Gastrocnemius medialis (tissue), 4 donors: ENCODE measurements at regions not wholly inside any gene's neighbourhood (a gene's known extent, or its start where the extent isn't known, plus 50 kb on each side); places are given as distances from the start of the nearest gene placed in this dataset.

Source experiments
- ATAC-seq, 2 donors: fragments of 150-250 bp; one replicate each; pipeline ENCODE4 v1.9.1; 2016
- DNase-seq, 2 donors: peaks; one replicate each; pipeline ENCODE4 v3.0.0-alpha.2; 2019
- H3K27ac ChIP-seq, 4 donors: fragments of 200-600 bp; sonication (generic); 1 replicate in 1 of 4; 2 replicates in 3 of 4; pipeline ENCODE4 v1.5.1; 2016 to 2018; ENCODE audit warnings: mild to moderate bottlenecking in 2 of 4, moderate library complexity in 1 of 4
- H3K27me3 ChIP-seq, 3 donors: fragments of 200-600 bp; sonication (generic) in 2 of 3; 1 replicate in 1 of 3; 2 replicates in 2 of 3; pipeline versions ENCODE4 v1.5.1 to v1.6.0; 2016 to 2019; ENCODE audit warnings: mild to moderate bottlenecking in 1 of 3, moderate library complexity in 1 of 3
- H3K36me3 ChIP-seq, 2 donors: fragments of 200-600 bp; sonication (generic) in 1 of 2; one replicate each; pipeline ENCODE4 v1.5.1; 2017 to 2018
- H3K4me1 ChIP-seq, 2 donors: fragments of 200-600 bp; sonication (generic) in 1 of 2; one replicate each; pipeline ENCODE4 v1.5.1; 2016 to 2017; ENCODE audit warnings: mild to moderate bottlenecking in 2 of 2
- H3K4me3 ChIP-seq, 4 donors: fragments of 200-600 bp; sonication (generic) in 3 of 4; 1 replicate in 1 of 4; 2 replicates in 3 of 4; pipeline ENCODE4 v1.5.1; 2016 to 2019; ENCODE audit warnings: mild to moderate bottlenecking in 2 of 4
- H3K9me3 ChIP-seq, 3 donors: fragments of 200-600 bp; sonication (generic) in 2 of 3; 1 replicate in 1 of 3; 2 replicates in 2 of 3; pipeline ENCODE4 v1.5.1; 2016 to 2019
- POLR2A ChIP-seq, 2 donors: fragments of 450-650 bp; IDR thresholded peaks; one replicate each; pipeline ENCODE4 v1.6.1; 2017; ENCODE audit warnings: antibody characterized with exemption in 2 of 2, mild to moderate bottlenecking in 2 of 2, moderate library complexity in 2 of 2
- in situ Hi-C, 4 donors: fragments of 200-750 bp; cut with MboI; loops; one replicate each; pipeline versions ENCODE4 v1.15.0 to v1.8.0; 2017; ENCODE audit warnings: low sequenced_read_pairs in 4 of 4
- intact Hi-C: fragments of 100-400 bp; cut with DNase I; formaldehyde crosslinking; loops from one replicate; pipeline ENCODE4 v1.15.1; 2023; ENCODE audit warnings: low total_unique reads
- TF ChIP-seq, protein P1 (sequence below), 5 experiments: fragments of 450-650 bp in 3 of 5; fragments of 200-600 bp in 2 of 5; sonication (generic) in 2 of 5; IDR thresholded peaks in 4 of 5; conservative IDR thresholded peaks in 1 of 5; 1 replicate in 4 of 5; 2 replicates in 1 of 5; pipeline ENCODE4 v1.5.1; 2016 to 2019; ENCODE audit warnings: antibody characterized with exemption in 5 of 5, mild to moderate bottlenecking in 3 of 5, moderate library complexity in 3 of 5

DNA sequence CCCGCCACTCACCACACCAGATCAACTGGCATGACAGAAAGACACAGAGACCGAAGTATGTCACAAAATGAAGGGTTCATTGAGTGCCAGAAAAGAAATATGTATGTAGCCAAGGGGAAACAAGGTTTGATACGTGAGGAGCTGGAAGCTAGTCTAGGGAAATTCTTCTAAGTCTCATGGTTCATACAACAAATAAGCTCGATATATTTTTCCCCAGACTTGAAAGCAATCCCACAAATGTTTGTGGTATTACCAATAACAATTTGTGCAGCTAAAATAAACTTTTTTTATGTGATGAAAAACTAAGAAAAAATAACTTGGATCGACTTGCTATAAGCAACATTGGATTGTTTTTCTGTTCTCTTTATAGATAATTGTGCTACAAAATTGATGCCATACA is 777.0 kb downstream of the TSN start:
- DNase-seq (no peak), ATAC-seq (no peak)
- H3K36me3 ChIP-seq, result no peaks in the 10 kb centered on the region
- no peak for TF ChIP-seq POLR2A (IDR thresholded peaks at IDR 0.05)
- TF ChIP-seq, protein P1, sequence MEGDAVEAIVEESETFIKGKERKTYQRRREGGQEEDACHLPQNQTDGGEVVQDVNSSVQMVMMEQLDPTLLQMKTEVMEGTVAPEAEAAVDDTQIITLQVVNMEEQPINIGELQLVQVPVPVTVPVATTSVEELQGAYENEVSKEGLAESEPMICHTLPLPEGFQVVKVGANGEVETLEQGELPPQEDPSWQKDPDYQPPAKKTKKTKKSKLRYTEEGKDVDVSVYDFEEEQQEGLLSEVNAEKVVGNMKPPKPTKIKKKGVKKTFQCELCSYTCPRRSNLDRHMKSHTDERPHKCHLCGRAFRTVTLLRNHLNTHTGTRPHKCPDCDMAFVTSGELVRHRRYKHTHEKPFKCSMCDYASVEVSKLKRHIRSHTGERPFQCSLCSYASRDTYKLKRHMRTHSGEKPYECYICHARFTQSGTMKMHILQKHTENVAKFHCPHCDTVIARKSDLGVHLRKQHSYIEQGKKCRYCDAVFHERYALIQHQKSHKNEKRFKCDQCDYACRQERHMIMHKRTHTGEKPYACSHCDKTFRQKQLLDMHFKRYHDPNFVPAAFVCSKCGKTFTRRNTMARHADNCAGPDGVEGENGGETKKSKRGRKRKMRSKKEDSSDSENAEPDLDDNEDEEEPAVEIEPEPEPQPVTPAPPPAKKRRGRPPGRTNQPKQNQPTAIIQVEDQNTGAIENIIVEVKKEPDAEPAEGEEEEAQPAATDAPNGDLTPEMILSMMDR (IDR thresholded peaks at IDR 0.05 in 4 of 5, conservative IDR thresholded peaks at IDR 0.05 in 1 of 5), result no peak
- H3K27me3 ChIP-seq, result no peaks in the 10 kb centered on the region
- H3K4me1 ChIP-seq, result no peaks in the 10 kb centered on the region
- no peaks in the 10 kb centered on the region for H3K9me3 ChIP-seq
- in situ Hi-C loops (no loop called here), intact Hi-C loops (no loop called here)
- H3K27ac ChIP-seq, result no peak overlapping the region
- no peak overlapping the region for H3K4me3 ChIP-seq

DNA sequence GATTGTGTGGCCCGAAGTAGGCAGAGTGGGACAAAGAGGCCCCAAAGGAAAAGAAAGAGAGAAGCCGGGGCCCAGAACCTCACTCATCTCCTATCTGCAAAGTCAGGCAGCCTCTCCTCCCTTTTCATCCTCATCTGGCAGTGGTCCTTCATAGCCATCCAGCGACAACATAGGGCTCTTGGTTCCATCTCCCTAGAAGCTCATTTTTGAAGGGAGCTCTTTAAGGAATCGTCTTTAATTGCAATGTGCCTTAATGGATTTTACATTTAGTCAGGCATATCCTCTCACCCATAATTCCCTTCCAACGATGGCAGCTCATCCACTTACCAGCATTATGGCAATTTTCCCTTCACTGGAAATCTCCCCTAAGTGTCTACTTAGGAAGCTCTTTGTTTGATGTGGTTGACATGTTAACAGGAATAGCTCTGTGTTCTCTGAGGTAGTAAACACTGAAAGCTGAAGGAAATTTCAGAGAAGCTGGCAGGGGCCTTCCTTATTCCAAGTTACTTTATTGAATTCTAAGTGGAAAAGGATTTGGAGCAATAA is 780.6 kb downstream of the TSN start:
- ATAC-seq (no peak), DNase-seq (no peak)
- Histone ChIP-seq H3K36me3 (no peaks in the 10 kb centered on the region), H3K27me3 (no peaks in the 10 kb centered on the region), H3K9me3 (no peaks in the 10 kb centered on the region), H3K27ac (no peak overlapping the region), H3K4me1 (no peaks in the 10 kb centered on the region), H3K4me3 (no peak overlapping the region)
- TF ChIP-seq POLR2A (IDR thresholded peaks at IDR 0.05), result no peak
- TF ChIP-seq, protein P1 (IDR thresholded peaks at IDR 0.05 in 4 of 5, conservative IDR thresholded peaks at IDR 0.05 in 1 of 5), result no peak
- intact Hi-C loops, result no loop called here
- in situ Hi-C loops, result no loop called here

DNA sequence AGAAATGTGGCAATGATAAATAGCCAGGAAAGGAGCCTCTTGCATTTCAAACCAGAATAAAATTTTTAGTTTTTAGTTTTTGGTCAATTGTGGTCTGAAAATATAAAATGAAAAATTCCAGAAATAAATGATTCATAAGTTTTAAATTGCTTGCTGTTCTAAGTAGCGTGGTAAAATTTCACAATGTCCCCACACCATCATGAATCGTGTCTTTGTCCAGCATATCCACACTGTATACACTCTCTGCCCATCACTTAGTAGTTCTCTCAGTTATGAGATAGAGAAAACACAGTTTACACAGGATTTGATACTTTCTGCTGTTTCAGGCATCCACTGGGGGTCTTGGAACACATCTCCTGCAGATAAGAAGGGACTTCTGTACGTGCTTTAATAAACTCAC is 783.9 kb downstream of the TSN start:
- TF ChIP-seq, protein P1 (IDR thresholded peaks at IDR 0.05 in 4 of 5, conservative IDR thresholded peaks at IDR 0.05 in 1 of 5), result no peak
- intact Hi-C loops (no loop called here), in situ Hi-C loops (no loop called here)
- no peak overlapping the region for H3K27ac ChIP-seq
- no peaks in the 10 kb centered on the region for H3K9me3 ChIP-seq
- DNase-seq (no peak), ATAC-seq (no peak)
- no peaks in the 10 kb centered on the region for H3K4me1 ChIP-seq
- H3K27me3 ChIP-seq, result no peaks in the 10 kb centered on the region
- no peak overlapping the region for H3K4me3 ChIP-seq
- H3K36me3 ChIP-seq, result no peaks in the 10 kb centered on the region

DNA sequence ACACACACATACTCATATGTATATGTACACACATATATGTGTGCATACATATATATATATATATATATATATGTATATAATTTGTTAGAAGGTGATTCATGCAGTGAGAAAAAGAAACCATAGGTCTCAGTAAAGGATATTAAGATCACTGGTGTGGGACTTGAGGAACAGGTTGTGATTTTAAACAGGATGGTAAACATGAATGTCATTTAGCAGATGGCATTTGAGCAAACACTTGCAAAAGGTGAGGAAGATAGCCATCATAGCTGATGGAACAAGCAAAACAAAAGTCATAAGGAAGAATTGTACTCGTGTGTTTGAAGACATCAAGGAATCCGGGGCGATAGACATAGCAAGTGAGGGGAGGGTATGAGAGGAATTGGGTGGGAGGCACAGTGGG is 784.5 kb downstream of the TSN start:
- Histone ChIP-seq H3K27ac (no peak overlapping the region), H3K36me3 (no peaks in the 10 kb centered on the region), H3K4me1 (no peaks in the 10 kb centered on the region), H3K9me3 (no peaks in the 10 kb centered on the region), H3K27me3 (no peaks in the 10 kb centered on the region), H3K4me3 (no peak overlapping the region)
- DNase-seq (no peak), ATAC-seq (no peak)
- in situ Hi-C loops, result no loop called here
- TF ChIP-seq, protein P1 (IDR thresholded peaks at IDR 0.05 in 4 of 5, conservative IDR thresholded peaks at IDR 0.05 in 1 of 5), result no peak
- TF ChIP-seq POLR2A (IDR thresholded peaks at IDR 0.05), result no peak
- intact Hi-C loops, result no loop called here

DNA sequence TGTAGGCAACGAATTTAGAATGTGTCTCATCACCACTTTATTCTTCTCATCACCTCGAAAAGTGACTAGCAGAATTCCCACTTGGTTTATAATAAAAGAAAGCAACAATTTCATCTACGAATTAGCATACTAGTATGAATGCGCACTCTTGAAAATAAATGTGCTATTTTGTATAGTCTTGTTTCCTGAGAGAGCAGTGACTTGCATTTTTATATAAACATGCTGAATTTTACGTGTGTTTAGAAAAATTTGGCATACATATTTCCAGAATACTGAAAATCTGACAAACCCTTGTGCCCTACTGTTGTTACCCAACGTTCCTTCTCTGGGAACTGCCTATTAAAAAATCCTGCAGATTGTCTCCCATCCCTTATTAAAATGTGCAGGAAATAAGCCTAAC is 786.8 kb downstream of the TSN start:
- Histone ChIP-seq H3K4me3 (no peak overlapping the region), H3K27ac (no peak overlapping the region), H3K4me1 (no peaks in the 10 kb centered on the region), H3K36me3 (no peaks in the 10 kb centered on the region), H3K27me3 (no peaks in the 10 kb centered on the region), H3K9me3 (no peaks in the 10 kb centered on the region)
- TF ChIP-seq, protein P1 (IDR thresholded peaks at IDR 0.05 in 4 of 5, conservative IDR thresholded peaks at IDR 0.05 in 1 of 5), result no peak
- TF ChIP-seq POLR2A (IDR thresholded peaks at IDR 0.05), result no peak
- ATAC-seq (no peak), DNase-seq (no peak)
- intact Hi-C loops, result no loop called here
- in situ Hi-C loops, result no loop called here
